GM12891 (cell line): ENCODE measurements at regions not wholly inside any gene's neighbourhood (a gene's known extent, or its start where the extent isn't known, plus 50 kb on each side); places are given as distances from the start of the nearest gene placed in this dataset.
"Not testable (repeated sequence)": the region's sequence is repeated elsewhere in the genome, so short reads cannot be mapped to it uniquely, and the experiment has no call there.

Source experiments
- PAX5 ChIP-seq: IDR thresholded peaks from 2 replicates; pipeline ENCODE4 v1.6.1; 2011; ENCODE audit warnings: low read length, moderate library complexity, mild to moderate bottlenecking; ENCODE audit not compliant: insufficient read depth, severe bottlenecking
- POLR2A ChIP-seq: IDR thresholded peaks from 2 replicates; pipeline ENCODE4 v1.6.1; 2011; ENCODE audit warnings: low read depth, low read length, control low read depth
- POLR2AphosphoS5 ChIP-seq: IDR thresholded peaks from 2 replicates; pipeline ENCODE4 v1.6.1; 2011; ENCODE audit warnings: low read depth, low read length, control low read depth
- SPI1 ChIP-seq: IDR thresholded peaks from 2 replicates; pipeline ENCODE4 v1.6.1; 2011; ENCODE audit warnings: low read depth, low read length, control low read depth
- TAF1 ChIP-seq: IDR thresholded peaks from 2 replicates; pipeline ENCODE4 v1.6.1; 2011; ENCODE audit warnings: low read depth, low read length, control low read depth

DNA sequence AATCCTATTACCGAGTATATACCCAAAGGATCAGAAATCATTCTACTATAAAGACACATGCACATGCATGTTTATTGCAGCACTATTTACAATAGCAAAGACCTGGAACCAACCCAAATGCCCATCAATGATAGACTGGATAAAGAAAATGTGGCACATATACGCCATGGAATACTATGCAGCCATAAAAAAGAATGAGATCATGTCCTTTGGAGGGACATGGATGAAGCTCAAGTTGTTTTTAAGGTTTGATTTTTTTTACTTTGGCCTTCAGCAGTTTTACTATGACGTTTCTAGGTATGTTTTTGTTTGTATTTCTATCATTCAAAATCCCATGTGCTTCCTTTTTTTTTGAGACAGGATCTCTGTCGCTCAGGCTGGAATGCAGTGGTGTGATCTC is 265.8 kb downstream of the SETD4 start:
- not testable (repeated sequence) for TF ChIP-seq POLR2A, POLR2AphosphoS5, TAF1, PAX5, SPI1
